Cardiac muscle cell (in vitro differentiated cells and primary cell): ENCODE measurements at regions not wholly inside any gene's neighbourhood (a gene's known extent, or its start where the extent isn't known, plus 50 kb on each side); places are given as distances from the start of the nearest gene placed in this dataset.

ENCODE experiments used
- DNase-seq, 2 donors: peaks; one replicate each; pipeline versions ENCODE4 v3.0.0 to v3.0.0-alpha.2; 2010 to 2017; ENCODE audit warnings: low read depth in 1 of 2, low spot score in 1 of 2
- H3K27ac ChIP-seq: fragments of 200-600 bp; sonication (generic); 2 replicates; pipeline ENCODE4 v1.5.1; 2016
- H3K27me3 ChIP-seq: fragments of 200-600 bp; sonication (generic); 2 replicates; pipeline ENCODE4 v1.6.0; 2016; ENCODE audit warnings: control low read depth
- H3K36me3 ChIP-seq: fragments of 200-600 bp; sonication (generic); 2 replicates; pipeline ENCODE4 v1.5.1; 2016; ENCODE audit warnings: control low read depth
- H3K4me1 ChIP-seq: fragments of 200-600 bp; sonication (generic); 2 replicates; pipeline ENCODE4 v1.8.1; 2017; ENCODE audit warnings: low read depth, mild to moderate bottlenecking, mixed run types
- H3K4me3 ChIP-seq: fragments of 200-600 bp; sonication (generic); 2 replicates; pipeline ENCODE4 v1.5.1; 2016; ENCODE audit warnings: mild to moderate bottlenecking
- H3K9me3 ChIP-seq: fragments of 200-600 bp; sonication (generic); 2 replicates; pipeline ENCODE4 v1.5.1; 2017; ENCODE audit warnings: low read depth, mild to moderate bottlenecking, control low read depth
- CTCF ChIP-seq: IDR thresholded peaks from 2 replicates; pipeline ENCODE4 v1.5.1; 2012; ENCODE audit warnings: low read depth, mild to moderate bottlenecking, low read length

GRCh38 chr7:130996205-130996832 is 262.3 kb upstream of the KLF14 start:
- Histone ChIP-seq H3K27me3 (no peaks in the 10 kb centered on the region), H3K4me1 (no peaks in the 10 kb centered on the region), H3K9me3 (no peaks in the 10 kb centered on the region), H3K36me3 (no peaks in the 10 kb centered on the region), H3K27ac (no peak overlapping the region), H3K4me3 (no peak overlapping the region)
- peak; percentile 17 for TF ChIP-seq CTCF
- DNase-seq, result no peak

DNA sequence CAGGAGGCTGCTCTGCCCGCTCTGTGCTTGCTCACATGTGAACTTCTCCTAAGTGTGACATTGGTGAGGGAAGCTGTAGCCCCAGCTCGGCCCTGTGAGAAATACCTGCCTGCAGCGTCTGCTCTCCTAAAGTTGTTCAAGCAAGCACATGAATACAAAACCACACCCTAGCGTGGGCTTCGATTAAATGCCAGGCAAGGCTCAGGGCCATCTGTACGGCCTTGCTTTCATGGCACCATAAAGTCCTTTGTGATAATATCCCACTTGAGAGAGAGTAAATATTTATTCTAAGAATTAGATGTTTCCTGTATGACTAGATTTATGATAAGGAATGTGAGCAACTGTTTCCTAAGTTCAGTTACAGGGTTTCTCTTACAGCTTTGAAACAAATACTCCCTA is 262.8 kb upstream of the KLF14 start:
- Histone ChIP-seq H3K4me3 (no peak overlapping the region), H3K27me3 (no peaks in the 10 kb centered on the region), H3K9me3 (no peaks in the 10 kb centered on the region), H3K4me1 (no peaks in the 10 kb centered on the region), H3K36me3 (no peaks in the 10 kb centered on the region), H3K27ac (no peak overlapping the region)
- TF ChIP-seq CTCF, result no peak
- DNase-seq, result peak in 1 of 2 donors; percentile 42

- no peaks in the 10 kb centered on the region for H3K4me1 ChIP-seq
- no peaks in the 10 kb centered on the region for H3K27me3 ChIP-seq
- no peak for DNase-seq
- H3K4me3 ChIP-seq, result no peak overlapping the region
- TF ChIP-seq CTCF, result no peak
- H3K36me3 ChIP-seq, result no peaks in the 10 kb centered on the region
- no peak overlapping the region for H3K27ac ChIP-seq
- H3K9me3 ChIP-seq, result no peaks in the 10 kb centered on the region
Measured at GRCh38 chr7:130998993-130999602, 265.1 kb upstream of the KLF14 start.

GRCh38 chr7:130999926-131000325 is 265.9 kb upstream of the KLF14 start:
- no peak overlapping the region for H3K27ac ChIP-seq
- H3K4me1 ChIP-seq, result no peaks in the 10 kb centered on the region
- no peaks in the 10 kb centered on the region for H3K9me3 ChIP-seq
- no peak for TF ChIP-seq CTCF
- no peaks in the 10 kb centered on the region for H3K27me3 ChIP-seq
- no peak for DNase-seq
- H3K36me3 ChIP-seq, result no peaks in the 10 kb centered on the region
- H3K4me3 ChIP-seq, result no peak overlapping the region

- no peak for DNase-seq
- Histone ChIP-seq H3K4me3 (no peak overlapping the region), H3K9me3 (no peaks in the 10 kb centered on the region), H3K27me3 (no peaks in the 10 kb centered on the region), H3K36me3 (no peaks in the 10 kb centered on the region), H3K4me1 (no peaks in the 10 kb centered on the region), H3K27ac (no peak overlapping the region)
- no peak for TF ChIP-seq CTCF
Measured at GRCh38 chr7:131000389-131000788, 266.4 kb upstream of the KLF14 start.
